Lower lobe of right lung (tissue), 2 donors: ENCODE measurements at regions not wholly inside any gene's neighbourhood (a gene's known extent, or its start where the extent isn't known, plus 50 kb on each side); places are given as distances from the start of the nearest gene placed in this dataset.

Source experiments
- ATAC-seq, 2 donors: fragments of 200-7000 bp; cut with Tn5 transposase; one replicate each; pipeline ENCODE4 v1.9.1; 2020 to 2022; ENCODE audit warnings: mild to moderate bottlenecking in 2 of 2, moderate library complexity in 2 of 2
- DNase-seq: peaks from one replicate; pipeline ENCODE4 v3.0.0-alpha.2; 2020
- H3K27ac ChIP-seq: fragments of 200-600 bp; one replicate; pipeline ENCODE4 v1.8.0; 2022
- H3K27me3 ChIP-seq: fragments of 200-600 bp; one replicate; pipeline ENCODE4 v1.8.0; 2022; ENCODE audit warnings: low read depth
- H3K36me3 ChIP-seq: fragments of 200-600 bp; one replicate; pipeline ENCODE4 v1.8.0; 2022; ENCODE audit warnings: mild to moderate bottlenecking
- H3K4me1 ChIP-seq: fragments of 200-600 bp; one replicate; pipeline ENCODE4 v1.8.0; 2022
- H3K4me3 ChIP-seq: fragments of 200-600 bp; one replicate; pipeline ENCODE4 v1.8.0; 2022; ENCODE audit warnings: mild to moderate bottlenecking
- H3K9me3 ChIP-seq: fragments of 200-600 bp; one replicate; pipeline ENCODE4 v1.8.0; 2022
- intact Hi-C: fragments of 100-400 bp; cut with DNase I; formaldehyde crosslinking; loops from one replicate; pipeline ENCODE4 v1.11.0; 2022
- TF ChIP-seq, protein P1 (sequence below): fragments of 200-600 bp; IDR thresholded peaks from one replicate; pipeline ENCODE4 v1.8.0; 2022; ENCODE audit warnings: antibody characterized with exemption, mild to moderate bottlenecking
- donor health status: DM: no; HTN: yes; CAD: no; lungs with severe emphysema.

DNA sequence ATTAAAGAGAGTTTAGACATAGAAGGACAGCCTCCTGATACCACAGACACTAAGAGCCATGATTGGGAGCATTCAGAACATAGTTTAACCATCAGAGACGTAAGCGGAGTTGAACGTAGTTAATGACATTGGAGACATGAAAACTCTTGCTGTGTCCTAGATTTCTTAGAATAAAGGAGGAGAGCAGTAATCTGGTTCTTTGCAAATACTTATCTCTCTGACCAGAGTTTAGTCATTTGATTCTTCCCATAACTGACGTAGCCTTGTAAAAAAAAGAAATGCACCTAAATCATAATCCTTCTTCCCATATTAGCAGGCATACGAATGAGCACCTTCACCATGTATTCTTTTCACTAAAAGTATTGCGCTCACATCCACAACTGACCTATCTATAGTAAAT lies 433.3 kb upstream of the SMC2 start:
- DNase-seq = no peak
- Histone ChIP-seq H3K27ac (no peak overlapping the region), H3K4me3 (no peak overlapping the region), H3K9me3 (no peaks in the 10 kb centered on the region), H3K27me3 (no peaks in the 10 kb centered on the region), H3K36me3 (no peaks in the 10 kb centered on the region), H3K4me1 (no peaks in the 10 kb centered on the region)
- TF ChIP-seq, protein P1, sequence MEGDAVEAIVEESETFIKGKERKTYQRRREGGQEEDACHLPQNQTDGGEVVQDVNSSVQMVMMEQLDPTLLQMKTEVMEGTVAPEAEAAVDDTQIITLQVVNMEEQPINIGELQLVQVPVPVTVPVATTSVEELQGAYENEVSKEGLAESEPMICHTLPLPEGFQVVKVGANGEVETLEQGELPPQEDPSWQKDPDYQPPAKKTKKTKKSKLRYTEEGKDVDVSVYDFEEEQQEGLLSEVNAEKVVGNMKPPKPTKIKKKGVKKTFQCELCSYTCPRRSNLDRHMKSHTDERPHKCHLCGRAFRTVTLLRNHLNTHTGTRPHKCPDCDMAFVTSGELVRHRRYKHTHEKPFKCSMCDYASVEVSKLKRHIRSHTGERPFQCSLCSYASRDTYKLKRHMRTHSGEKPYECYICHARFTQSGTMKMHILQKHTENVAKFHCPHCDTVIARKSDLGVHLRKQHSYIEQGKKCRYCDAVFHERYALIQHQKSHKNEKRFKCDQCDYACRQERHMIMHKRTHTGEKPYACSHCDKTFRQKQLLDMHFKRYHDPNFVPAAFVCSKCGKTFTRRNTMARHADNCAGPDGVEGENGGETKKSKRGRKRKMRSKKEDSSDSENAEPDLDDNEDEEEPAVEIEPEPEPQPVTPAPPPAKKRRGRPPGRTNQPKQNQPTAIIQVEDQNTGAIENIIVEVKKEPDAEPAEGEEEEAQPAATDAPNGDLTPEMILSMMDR = no peak
- intact Hi-C loops = no loop called here
- ATAC-seq = no peak

DNA sequence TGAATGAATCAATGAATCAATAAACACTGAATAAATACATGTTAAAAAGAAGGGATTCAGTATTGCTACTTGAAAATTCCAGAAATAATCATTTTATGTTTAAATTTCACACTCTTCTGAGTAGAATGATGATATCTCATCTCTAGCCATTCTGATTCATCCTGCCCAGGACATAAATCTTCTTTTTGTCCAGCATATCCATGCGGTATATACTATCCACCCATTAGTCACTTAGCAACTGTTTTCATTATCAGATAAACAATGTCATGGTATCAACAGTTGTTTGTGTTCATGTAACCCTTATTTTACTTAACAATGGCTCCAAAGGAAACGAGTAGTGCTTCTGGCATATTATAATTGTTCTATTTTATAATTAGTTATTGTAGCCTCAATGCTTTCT lies 432.4 kb upstream of the SMC2 start:
- no peaks in the 10 kb centered on the region for H3K36me3 ChIP-seq
- intact Hi-C loops = no loop called here
- no peaks in the 10 kb centered on the region for H3K9me3 ChIP-seq
- ATAC-seq = no peak
- TF ChIP-seq, protein P1 = no peak
- no peak overlapping the region for H3K4me3 ChIP-seq
- H3K27ac ChIP-seq = no peak overlapping the region
- H3K4me1 ChIP-seq = no peaks in the 10 kb centered on the region
- H3K27me3 ChIP-seq = no peaks in the 10 kb centered on the region
- no peak for DNase-seq

GRCh38 chr9:103669296-103669695 lies 424.8 kb upstream of the SMC2 start:
- no peaks in the 10 kb centered on the region for H3K4me1 ChIP-seq
- intact Hi-C loops = no loop called here
- ATAC-seq (no peak), DNase-seq (no peak)
- H3K9me3 ChIP-seq = no peaks in the 10 kb centered on the region
- H3K4me3 ChIP-seq = no peak overlapping the region
- no peak overlapping the region for H3K27ac ChIP-seq
- no peaks in the 10 kb centered on the region for H3K36me3 ChIP-seq
- TF ChIP-seq, protein P1 = no peak
- no peaks in the 10 kb centered on the region for H3K27me3 ChIP-seq

DNA sequence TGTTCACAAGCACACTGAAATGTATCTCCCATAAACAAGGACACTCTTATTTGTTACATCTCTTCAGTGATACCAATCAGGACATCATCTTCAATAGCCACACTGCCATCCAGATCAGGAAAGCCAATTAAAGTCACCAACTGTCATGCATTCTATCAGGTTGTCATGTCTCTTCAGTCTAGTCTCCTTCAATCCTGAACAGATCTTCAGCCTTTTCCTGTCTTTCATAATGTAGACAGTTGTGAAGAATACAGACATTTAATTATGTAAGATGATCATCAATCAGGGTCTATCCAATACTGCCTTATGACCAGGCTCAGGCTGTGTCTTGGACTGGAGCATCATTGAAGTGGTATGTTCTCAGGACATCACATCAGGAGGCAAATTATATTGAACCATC lies 419.8 kb upstream of the SMC2 start:
- H3K9me3 ChIP-seq = no peaks in the 10 kb centered on the region
- DNase-seq (no peak), ATAC-seq (no peak)
- no peaks in the 10 kb centered on the region for H3K27me3 ChIP-seq
- H3K36me3 ChIP-seq = no peaks in the 10 kb centered on the region
- intact Hi-C loops = no loop called here
- TF ChIP-seq, protein P1 = no peak
- H3K4me1 ChIP-seq = no peaks in the 10 kb centered on the region
- H3K4me3 ChIP-seq = no peak overlapping the region
- H3K27ac ChIP-seq = no peak overlapping the region

GRCh38 chr9:103680581-103680980 lies 413.5 kb upstream of the SMC2 start:
- H3K27ac ChIP-seq = no peak overlapping the region
- H3K36me3 ChIP-seq = no peaks in the 10 kb centered on the region
- H3K4me3 ChIP-seq = no peak overlapping the region
- ATAC-seq = no peak
- H3K9me3 ChIP-seq = no peaks in the 10 kb centered on the region
- no peaks in the 10 kb centered on the region for H3K4me1 ChIP-seq
- TF ChIP-seq, protein P1 = no peak
- no peak for DNase-seq
- no peaks in the 10 kb centered on the region for H3K27me3 ChIP-seq
- intact Hi-C loops = no loop called here

- Histone ChIP-seq H3K4me1 (no peaks in the 10 kb centered on the region), H3K9me3 (no peaks in the 10 kb centered on the region), H3K27me3 (no peaks in the 10 kb centered on the region), H3K27ac (no peak overlapping the region), H3K4me3 (no peak overlapping the region), H3K36me3 (no peaks in the 10 kb centered on the region)
- DNase-seq = no peak
- ATAC-seq = no peak
- TF ChIP-seq, protein P1 = no peak
- intact Hi-C loops = no loop called here
Measured at GRCh38 chr9:103681435-103681834, 412.7 kb upstream of the SMC2 start.
